Stimulated activated CD8-positive, alpha-beta memory T cell treated with anti-CD3 and anti-CD28 coated beads, Interleukin-12 subunit alpha, Interleukin-12 subunit beta, amount 100 ng/mL, for 4 hours (primary cell): ENCODE measurements at regions not wholly inside any gene's neighbourhood (a gene's known extent, or its start where the extent isn't known, plus 50 kb on each side); places are given as distances from the start of the nearest gene placed in this dataset.

Source experiments
- DNase-seq: peaks from one replicate; pipeline ENCODE4 v3.0.0-alpha.2; 2020; ENCODE audit warnings: low read depth

DNA sequence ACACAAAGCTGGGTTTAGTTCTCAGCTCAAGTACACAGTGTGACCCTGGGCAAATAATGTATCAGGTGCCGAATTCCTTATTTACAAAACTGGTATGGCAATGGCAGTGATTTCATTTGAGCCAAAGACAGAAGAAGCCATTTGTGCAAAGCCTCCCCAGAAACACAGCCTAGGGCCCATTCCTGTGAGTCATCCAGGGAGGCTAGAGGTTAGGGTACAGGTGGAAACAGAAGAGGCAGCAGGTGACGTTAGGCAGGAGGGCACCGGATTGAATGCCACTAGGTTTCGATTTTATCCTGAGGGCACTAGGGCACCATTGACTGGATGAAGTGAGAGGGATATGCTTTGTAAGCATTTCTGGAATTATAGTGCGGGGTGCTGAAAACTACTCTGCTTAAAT lies 766.9 kb upstream of the NR2F2 start:
- DNase-seq, result no peak

DNA sequence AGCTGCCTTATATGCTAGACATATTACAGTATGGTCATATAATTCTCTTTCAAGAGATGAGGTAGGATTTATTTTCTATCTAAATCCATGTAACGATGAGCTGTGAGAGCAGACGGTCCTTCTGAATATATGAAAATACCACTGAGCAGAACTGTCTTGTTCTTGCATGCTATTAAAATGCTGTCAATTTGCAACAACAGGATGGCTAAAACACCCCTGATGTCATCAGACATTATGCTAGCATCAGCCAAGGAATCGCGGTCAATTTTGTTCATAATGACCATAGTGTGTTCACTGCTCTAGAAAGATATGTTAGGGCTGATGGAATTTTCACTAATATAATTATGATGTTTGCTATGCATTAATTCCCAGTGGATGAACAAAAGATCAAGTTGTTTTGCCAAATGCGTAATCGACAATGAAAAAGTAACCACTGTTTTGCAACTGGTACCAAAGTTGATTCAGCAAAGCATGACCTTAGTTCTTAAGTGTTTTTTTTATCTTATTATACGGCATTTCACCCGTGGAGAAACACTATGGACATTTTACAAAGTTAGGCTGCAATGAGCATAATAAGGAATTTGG lies 765.4 kb upstream of the NR2F2 start:
- no peak for DNase-seq

DNA sequence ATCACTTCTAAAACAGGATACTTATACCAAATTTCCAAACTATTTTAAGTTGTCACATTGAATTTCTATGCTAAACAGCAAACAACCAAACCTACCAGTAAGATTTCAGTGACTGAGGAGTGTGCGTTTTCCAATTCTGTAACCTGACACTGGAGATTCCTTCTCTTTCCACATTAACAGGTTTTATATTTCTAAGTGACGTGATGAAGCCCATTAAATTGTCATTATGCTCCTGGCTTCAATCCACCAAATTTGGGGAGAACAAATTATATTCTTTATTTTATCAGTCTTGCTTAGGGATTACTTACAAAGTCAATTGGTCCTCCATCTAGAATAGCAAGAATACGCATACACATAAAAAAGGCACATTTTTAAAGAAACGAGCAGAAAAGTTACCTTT lies 764.8 kb upstream of the NR2F2 start:
- DNase-seq, result no peak

DNA sequence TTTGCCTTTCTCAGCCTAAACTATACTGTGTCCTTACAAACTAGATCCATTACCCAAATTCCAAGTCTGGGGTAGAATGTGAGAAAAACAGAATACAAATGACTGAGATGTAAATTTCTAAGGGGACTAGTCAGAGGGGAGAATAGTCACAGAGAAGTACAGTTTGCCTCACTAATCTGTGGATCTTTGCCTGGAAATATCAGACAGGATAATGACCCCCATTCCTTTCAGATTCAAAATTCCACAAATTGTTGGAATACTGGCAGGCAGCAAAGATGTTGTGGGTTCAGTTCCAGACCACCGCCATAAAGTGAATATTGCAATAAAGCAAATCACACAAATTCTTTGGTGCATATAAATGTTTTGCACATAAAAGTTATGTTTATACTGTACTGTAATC lies 762.8 kb upstream of the NR2F2 start:
- no peak for DNase-seq

DNA sequence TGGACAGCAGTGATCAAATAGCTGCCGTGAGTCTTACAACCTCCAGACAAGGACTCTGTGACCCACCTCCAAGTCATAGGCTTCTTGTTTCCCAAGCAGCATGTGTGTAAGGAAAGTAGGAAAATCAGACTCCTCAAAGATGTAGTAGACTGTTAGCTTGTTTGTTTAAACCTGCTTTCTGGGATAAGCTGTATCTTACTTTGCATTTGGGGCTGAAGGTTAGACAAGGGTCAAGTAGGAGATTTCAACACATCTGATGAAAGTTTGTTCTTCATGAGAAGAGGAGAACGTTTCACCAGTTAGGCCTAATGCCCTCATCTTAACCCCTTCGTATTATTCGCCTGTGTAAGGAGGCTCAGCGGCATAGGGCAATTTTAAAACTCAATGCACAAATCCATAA lies 756.4 kb upstream of the NR2F2 start:
- DNase-seq, result no peak

DNA sequence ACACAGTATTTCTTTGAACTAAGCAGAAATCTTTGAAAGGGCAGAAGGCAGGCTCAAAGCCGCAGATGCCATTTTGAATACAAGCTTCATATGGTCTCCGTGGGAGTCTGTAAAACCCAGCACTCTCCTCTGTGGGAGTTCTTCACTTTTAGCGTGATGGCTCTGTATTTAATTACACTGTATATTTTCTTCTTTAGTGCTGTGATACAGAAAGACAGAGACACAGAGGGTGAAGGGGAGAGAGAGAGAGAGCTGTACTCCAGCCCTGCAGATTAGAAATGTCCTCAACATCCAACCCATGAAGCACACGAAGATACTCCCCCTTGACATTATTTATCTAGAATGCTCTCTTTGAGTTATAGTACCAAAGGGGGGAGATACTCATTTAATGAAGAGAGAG lies 752.6 kb upstream of the NR2F2 start:
- no peak for DNase-seq

DNA sequence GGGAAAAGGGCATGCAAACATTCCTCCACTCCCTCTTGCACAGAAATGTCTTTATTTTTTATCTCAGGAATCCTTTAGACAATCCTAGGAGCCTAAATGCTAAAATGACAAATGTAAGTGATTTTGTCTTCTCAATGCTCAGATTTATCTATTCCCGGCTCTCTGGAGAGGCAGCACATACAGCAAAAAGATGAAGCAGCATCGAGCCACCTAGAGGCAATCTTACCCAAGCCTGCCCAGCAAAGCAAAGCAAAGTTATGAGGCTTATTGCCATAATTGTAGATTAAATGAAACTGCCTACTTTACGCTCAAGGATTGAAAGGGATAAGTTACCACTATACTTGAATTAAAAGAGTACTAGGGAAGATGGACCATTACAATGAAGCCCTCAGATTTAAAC lies 750.4 kb upstream of the NR2F2 start:
- DNase-seq, result no peak

DNA sequence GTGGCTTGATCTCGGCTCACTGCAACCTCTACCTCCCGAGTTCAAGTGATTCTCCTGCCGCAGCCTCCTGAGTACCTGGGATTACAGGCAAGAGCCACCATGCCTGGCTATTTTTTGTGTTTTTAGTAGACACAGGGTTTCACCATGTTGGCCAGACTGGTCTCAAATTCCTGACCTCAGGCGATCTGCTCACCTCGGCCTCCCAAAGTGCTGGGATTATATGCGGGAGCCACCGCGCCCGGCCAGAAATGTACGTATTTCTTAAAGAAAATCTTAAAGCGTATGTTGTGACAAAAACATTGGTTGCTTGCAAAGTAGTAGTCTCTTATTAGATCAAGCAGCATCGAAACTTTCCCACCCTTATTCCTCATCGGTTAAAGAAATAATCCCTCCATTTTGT lies 748.9 kb upstream of the NR2F2 start:
- DNase-seq, result no peak

DNA sequence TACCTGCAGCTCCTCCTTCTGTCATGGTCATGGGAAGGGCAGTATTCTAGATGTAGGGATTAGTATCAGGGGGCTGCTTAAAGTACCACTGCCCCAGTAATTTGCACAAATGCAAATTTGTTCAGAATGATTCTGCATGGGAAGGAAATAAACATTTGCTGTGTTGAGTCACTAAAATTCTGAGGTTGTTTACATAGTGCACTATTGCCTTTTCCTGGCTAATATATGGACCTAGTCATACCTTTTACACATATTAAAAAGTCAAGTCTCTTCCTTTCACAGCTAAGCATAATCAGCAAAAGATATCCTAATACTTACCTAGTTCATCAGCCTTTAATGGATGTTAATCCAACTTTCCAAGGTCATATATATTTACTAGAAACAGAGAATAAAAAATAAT lies 746.4 kb upstream of the NR2F2 start:
- no peak for DNase-seq

DNA sequence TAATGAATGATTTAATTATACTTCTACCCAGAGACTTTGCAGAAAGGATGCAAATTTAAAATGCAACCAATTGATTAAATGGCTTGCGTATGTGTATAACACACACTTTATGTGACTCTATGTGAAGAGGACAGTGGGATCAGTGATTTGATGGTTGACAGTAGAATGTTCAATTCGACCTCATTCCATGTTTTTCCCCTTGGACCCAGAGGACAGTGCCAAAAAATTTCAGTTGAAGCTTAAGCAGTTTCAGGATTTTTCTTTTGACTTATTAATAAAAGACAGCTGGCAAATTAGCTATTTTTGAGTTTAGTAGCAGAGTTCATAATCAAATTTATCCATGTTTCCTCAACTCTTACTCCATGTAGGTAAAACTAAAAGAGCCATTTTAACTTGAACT lies 742.4 kb upstream of the NR2F2 start:
- no peak for DNase-seq

DNA sequence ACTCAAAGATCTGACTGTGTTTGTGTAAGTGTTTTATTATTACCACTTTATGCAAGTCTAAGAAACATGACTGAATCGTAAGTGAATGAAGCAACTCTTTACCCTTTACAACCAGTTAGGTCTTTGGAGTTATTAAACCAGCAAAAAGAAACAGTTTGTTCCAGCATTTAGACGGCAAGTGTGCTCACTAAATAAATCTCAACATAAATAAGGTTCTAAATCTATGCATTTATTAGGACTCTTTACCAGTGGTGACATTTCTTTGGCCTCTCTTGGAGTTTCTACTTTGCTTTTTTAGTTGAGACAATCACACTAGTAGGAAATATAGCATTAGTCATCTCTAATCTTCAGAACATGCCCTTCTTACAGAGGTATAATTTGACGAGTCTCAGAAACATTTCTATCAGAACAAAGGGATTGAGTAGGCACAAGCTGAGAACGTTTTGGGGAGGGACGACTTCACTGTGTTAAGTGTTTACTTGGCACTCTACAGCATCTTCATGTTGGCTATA lies 739.9 kb upstream of the NR2F2 start:
- no peak for DNase-seq

DNA sequence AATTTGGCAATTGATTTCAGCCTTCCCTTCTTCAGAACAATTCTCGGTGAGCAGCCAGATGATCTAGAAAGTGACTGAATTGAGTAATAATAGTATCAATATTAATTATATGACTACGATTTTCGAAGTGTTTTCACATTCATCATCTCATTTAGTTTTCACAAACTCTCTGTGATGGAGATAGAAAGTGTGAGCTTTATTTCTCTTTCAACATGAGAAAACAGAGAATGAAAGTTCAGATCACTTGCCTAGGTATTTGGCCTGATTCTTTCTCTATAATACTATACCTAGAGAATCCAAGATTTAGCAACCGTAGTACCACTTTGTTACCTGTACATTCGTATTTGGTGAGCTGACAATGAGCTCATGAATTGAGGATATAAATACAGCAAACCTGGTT lies 739.2 kb upstream of the NR2F2 start:
- DNase-seq, result no peak

DNA sequence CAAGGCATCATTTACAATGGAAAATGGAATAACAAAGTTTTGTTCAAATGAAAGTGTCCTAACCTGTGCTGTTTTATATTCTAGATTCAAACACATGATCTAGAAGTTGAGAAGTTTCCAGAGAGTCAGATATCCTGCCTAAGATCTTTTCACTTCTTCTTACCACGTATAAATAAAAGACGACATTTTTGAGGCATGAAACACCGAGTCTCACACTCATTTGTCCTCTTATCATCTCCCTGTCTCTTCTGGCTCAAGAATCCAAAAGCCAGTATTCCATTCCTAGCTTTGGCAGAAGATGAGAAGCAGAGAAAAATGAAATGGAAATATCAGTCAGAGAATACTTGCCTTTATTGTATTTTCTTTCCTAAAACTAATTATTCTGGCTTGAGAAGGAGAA lies 738.6 kb upstream of the NR2F2 start:
- DNase-seq, result no peak

DNA sequence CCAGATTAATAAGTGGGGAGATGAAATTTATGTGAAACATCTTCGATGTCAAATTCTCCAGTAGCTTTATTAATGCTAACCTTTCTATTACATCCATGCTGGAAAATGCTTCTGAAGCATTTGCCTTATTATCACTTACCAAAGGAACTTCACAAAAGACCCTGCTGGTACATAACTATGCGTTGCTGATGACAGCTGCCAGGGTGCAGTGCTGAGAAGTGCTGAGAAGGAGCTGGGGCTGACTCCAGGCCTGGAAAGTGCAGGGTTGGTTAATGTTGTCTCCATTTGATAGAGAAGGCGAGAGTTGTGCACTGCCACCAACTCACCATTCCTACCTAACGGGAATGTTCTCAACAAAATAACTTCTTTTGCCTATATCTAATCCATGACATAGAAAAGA lies 736.0 kb upstream of the NR2F2 start:
- no peak for DNase-seq

DNA sequence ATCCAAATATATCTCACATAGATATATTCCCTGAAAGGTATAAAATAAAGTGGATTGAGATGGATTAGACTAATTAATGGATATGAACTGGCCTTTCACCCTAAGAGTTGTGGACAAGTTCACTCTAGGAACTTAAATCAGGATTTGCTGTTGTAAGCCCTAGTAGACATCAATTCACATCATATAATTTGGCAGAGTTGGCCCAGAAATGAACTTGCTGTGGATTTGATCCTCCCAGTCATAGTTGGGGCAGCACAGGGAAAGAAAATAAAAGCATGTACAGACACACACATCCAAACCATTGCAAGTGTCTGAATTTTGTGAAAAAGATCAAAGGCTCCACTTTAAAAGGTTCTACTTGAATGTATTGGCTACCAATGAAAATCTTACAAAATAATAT lies 734.7 kb upstream of the NR2F2 start:
- DNase-seq, result no peak

DNA sequence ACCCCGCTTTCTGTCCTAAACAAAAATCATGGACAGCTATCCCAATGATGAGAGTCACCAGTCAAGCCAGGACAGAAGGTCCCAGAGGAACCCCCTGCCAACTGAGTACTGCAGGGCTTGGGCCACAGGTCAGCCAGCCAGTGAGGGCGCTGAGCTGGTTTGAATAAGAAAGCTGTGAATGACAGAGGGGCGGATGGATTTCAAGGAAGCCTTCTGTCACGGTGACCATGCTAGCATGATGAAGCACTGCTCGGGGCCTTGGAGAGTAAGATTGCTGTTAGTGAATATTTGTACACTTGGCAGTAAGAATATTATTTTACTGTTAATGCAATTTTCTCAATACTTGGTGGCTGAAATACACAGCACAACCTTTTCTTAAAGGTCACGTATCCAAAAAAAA lies 734.0 kb upstream of the NR2F2 start:
- DNase-seq, result no peak

DNA sequence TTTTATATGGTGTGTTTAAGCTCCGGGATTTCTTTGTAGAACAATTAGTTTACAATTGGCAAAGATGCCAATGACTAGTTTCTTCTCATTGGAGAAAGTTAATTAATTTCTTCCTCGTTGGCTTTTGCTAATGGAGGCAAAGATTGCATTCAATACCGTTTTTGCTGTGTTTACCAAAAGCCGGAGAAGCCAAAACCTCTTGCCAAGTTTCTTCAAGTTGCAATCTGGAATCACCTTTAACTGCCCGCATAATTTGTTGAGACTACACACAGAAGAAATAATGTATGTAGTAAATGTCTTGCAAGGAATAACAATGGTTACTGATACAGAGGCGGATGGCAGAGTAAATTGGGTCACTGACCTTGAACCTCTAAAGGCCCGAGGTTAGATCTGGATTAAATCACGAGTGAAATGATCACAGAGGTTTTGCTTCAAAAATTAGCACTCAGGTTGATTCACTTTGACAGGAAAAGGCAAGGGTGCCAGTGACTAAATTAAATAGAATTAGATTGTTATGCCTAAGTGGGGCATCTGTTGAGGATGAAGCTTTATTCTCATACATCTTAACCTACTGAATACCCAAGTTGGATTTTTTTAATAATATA lies 732.1 kb upstream of the NR2F2 start:
- DNase-seq, result no peak

DNA sequence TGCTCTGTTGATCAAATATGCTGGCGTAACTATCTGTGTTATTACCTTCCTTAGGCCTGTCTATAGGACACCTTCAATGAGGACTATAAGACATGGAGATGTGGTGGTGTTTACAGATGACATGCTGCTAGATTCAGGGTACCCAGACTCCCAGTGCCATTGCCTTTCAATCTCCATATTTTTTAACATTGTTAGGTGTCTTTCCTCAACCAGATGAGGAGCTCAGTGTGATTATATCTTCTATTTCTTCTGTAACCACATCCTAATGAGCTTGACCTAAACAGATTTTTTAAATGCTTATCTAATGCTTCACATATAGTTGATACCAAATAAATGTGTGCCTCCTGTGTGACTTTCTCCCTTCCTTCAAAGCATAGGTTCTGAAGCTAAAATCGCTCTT lies 730.1 kb upstream of the NR2F2 start:
- DNase-seq, result no peak

DNA sequence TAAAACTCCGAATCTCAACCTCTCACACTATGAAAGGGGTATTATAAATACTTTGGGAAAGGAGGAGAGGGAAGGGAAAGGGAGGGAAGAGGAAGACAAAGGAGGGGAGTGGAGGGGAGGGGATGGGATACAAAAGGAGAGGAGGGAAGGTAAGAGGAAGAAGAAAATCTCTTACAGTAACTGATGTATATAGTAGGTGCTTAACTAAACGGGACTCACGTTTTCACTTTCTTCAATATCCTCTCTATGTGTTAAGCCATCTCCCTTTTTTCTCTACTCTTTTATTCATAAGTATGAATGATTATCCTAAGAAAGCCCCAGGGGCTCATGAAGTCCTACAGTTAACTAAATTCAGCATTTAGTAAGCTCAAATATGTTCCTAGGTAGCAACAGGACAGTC lies 729.6 kb upstream of the NR2F2 start:
- DNase-seq, result no peak

DNA sequence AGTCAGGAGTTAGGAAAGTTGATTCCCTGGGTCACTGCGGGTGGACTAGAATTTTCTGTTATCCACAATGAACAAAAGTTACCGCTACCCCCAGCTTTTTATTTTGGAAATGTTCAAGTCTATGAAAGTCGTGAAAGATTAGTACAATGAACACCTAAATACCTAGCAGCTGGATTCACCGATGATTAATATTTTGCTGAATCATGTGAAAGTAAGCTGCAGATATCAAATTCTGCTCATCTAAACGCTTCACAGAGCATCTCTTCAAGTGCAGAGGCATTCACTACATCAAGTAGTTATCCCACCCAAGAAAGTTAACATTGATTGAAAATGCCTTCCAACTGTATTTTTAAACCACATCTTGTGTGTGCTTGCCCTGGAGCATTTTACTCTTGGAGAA lies 729.0 kb upstream of the NR2F2 start:
- DNase-seq, result no peak

DNA sequence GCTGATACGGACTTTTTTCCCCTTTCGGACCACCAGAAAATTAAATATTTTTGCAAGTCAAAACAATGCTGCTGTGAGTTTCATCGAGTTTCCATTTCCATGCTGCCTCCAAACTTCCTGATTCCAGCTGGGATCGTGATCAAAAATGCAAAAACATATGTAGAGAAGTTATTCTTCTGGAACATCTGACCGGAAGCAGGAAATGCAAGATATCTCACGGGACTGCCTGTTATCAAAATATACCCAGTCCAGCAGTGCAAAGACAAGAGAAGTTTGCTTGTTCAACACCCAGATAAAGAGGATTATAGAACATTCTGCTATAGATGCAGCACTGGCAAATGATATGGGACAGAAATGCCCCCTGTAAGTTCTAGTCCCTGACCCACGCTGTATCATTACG lies 726.7 kb upstream of the NR2F2 start:
- DNase-seq, result no peak

DNA sequence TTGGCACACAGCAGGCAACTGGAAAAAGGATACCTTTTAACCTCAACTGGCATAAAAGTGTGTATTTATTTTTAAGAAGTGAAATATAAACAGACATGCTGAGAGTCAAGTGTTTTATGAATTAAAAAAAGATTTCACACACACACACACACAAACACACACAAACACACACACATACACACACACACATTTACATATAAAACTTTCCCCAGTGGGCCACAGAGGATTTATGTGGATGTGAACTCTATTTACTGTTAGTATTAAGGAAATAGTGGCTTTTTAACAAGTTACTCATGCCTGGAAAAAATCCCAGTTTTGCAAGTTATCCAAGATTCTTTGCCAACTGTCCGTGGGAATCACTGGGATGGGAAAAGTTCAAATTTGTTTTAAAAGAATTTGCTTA lies 725.9 kb upstream of the NR2F2 start:
- no peak for DNase-seq

DNA sequence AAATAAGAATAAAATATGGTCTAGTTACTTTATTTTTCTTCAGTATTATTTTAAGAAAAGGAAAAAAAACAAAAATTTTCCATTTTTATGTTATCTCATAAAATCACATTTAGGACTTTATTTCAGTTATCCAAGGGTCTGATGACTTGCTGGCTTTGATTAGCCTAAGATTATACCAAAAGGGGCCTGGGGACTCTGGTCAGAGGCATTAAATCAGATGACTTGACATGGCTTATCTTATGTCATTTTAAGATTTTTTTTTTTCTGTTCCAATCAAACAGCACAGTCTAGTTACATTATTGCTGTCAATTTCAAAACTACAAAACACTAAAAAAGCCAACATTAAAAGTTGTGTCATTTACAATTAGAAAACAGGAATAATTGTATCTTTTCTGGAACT lies 725.4 kb upstream of the NR2F2 start:
- DNase-seq, result no peak

DNA sequence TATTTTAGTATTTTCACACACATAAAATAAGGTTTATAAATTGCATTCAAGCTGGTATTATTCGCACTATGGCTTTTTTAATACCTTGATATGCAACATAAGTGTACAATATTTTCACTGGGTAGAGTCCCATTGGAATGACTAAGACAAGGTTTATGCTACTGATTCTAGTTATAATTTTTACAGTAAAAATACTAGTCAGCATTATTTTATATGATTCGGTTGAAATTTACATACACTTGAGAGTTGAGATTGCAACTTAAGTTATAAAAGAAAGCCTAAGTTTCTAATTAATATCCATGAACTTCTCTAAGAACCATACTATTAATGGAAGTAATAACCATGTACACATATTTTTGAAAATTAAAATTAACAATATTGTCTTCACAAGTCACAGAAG lies 723.9 kb upstream of the NR2F2 start:
- DNase-seq, result no peak

DNA sequence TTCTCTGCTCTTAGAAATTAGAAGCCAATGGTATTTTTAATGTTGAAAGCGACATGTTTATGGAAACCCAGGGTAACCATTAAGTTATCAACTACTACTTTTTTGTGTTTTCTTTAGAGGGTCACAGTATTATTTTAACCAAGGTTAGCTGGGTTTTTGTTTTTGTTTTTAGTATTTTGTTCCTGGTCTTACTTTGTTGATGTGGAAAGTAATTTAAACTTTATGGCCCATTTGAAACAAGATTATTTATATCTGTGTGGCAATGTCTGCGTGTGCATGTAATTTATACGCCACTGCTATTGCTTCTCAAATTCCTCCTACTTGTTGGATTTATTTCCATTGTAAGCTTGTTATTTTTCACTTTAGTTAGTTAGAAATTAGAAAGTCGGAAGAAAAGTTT lies 722.1 kb upstream of the NR2F2 start:
- DNase-seq, result no peak
